Activated CD4-positive, alpha-beta T cell treated with anti-CD3 and anti-CD28 coated beads for 36 hours (primary cell): ENCODE measurements at regions not wholly inside any gene's neighbourhood (a gene's known extent, or its start where the extent isn't known, plus 50 kb on each side); places are given as distances from the start of the nearest gene placed in this dataset.
"Not testable (repeated sequence)": the region's sequence is repeated elsewhere in the genome, so short reads cannot be mapped to it uniquely, and the experiment has no call there.

Experiments
- ATAC-seq: fragments of 200-7000 bp; cut with Tn5 transposase; one replicate; pipeline ENCODE4 v1.10.0; 2021; ENCODE audit warnings: mild to moderate bottlenecking, moderate library complexity
- CTCF ChIA-PET: fragments of 350-600 bp; sonication (Branson Sonifier 250); formaldehyde crosslinking; loops from one replicate; lab custom pipeline; 2021; ENCODE audit warnings: antibody characterized with exemption; lab: Charles Lee
- POLR2A ChIA-PET: fragments of 350-600 bp; sonication (Branson Sonifier 250); formaldehyde crosslinking; loops from one replicate; lab custom pipeline; 2021; ENCODE audit warnings: antibody characterized with exemption, inconsistent platforms; lab: Charles Lee
- DNase-seq: peaks from one replicate; pipeline ENCODE4 v3.0.0-alpha.2; 2020
- H3K27ac Mint-ChIP-seq: one replicate; pipeline ENCODE4 v1.8.0; 2021; ENCODE audit warnings: mixed read lengths
- H3K27me3 Mint-ChIP-seq: one replicate; pipeline ENCODE4 v1.8.0; 2021; ENCODE audit warnings: mixed read lengths
- H3K36me3 Mint-ChIP-seq: one replicate; pipeline ENCODE4 v1.8.0; 2021; ENCODE audit warnings: low read depth, mixed read lengths
- H3K4me1 Mint-ChIP-seq: one replicate; pipeline ENCODE4 v1.8.0; 2021; ENCODE audit warnings: mixed read lengths
- H3K4me3 Mint-ChIP-seq: one replicate; pipeline ENCODE4 v1.8.0; 2021; ENCODE audit warnings: mild to moderate bottlenecking, moderate library complexity, mixed read lengths
- H3K9me3 Mint-ChIP-seq: one replicate; pipeline ENCODE4 v1.8.0; 2021; ENCODE audit warnings: low read depth, mixed read lengths
- intact Hi-C, 2 experiments: fragments of 100-400 bp; cut with DNase I in 1 of 2; cut with micrococcal nuclease in 1 of 2; formaldehyde crosslinking; loops; one replicate each; pipeline versions ENCODE4 v1.14.2 to v1.15.1; 2022 to 2024; cut with DNase I, micrococcal nuclease

DNA sequence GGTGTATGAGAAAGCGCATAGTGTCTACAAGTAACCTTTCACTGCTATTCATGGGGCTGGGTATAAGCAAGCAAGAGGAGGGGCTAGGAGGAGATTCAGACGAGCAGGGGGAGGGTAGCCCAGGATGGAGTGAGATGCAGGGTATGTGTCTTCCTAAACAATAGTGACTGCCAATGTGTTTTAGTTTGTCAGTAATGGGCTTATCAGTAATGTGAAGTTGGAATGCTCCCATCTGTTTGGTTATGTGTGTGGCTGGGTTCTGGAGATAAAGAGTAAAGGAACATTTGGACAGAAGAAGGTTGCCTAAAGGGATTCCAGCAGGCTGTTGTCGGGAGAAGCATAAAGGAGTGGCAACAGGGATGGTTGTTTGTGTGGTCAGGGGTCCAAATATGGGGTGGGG, 62.7 kb upstream of the EZR start:
- ATAC-seq, H3K27ac Mint-ChIP-seq, H3K4me3 Mint-ChIP-seq, CTCF ChIA-PET, H3K9me3 Mint-ChIP-seq, DNase-seq, H3K27me3 Mint-ChIP-seq, POLR2A ChIA-PET, H3K36me3 Mint-ChIP-seq, intact Hi-C loops: not testable (repeated sequence)
- peaks cover 18% of the 10 kb centered on the region for H3K4me1 Mint-ChIP-seq

DNA sequence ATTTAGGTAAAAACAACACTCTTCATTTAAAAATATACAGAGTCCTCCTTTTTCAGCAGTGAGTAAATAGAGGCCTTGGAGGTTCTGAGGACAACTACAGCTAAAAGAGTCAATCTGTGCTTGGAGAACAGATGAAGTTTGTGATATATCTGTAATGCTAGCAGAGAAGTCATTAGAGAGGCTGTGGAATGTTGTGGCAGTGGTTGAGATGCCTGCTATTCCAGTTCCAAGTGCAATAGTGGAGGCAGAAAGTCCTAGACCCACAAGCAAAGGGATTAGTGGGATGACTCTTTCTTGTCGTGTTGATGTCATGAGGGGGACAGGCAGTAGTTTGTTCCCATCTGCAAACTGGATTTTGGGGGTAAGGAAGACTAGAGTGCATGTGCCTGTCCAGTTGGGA, 62.1 kb upstream of the EZR start:
- H3K9me3 Mint-ChIP-seq, H3K27ac Mint-ChIP-seq, H3K36me3 Mint-ChIP-seq, CTCF ChIA-PET, H3K27me3 Mint-ChIP-seq, ATAC-seq, POLR2A ChIA-PET, DNase-seq, H3K4me3 Mint-ChIP-seq, intact Hi-C loops: not testable (repeated sequence)
- peaks cover 18% of the 10 kb centered on the region for H3K4me1 Mint-ChIP-seq

DNA sequence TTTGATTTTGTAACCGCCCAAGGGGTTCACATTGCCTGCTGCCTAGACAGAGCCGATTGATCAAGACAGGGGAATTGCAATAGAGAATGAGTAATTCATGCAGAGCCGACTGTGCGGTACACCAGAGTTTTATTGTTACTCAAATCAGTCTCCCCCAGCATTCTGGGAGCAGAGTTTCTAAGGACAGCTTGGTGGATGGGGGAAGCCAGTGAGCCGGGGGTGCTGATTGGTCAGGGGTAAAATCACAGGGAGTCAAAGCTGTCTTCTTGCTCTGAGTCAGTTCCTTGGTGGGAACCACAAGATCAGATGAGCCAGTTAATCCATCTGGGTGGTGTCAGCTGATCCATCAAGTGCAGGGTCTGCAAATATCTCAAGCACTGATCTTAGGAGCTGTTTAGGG, 60.0 kb upstream of the EZR start:
- peak overlapping the region; percentile 71 for H3K27ac Mint-ChIP-seq
- intact Hi-C loops, result loop anchor here (1.0 to 2.0 kb wide), 4 partner anchors 9 to 82 kb away; partner anchors contain the start of gene EZR (in 1 of the 2)

DNA sequence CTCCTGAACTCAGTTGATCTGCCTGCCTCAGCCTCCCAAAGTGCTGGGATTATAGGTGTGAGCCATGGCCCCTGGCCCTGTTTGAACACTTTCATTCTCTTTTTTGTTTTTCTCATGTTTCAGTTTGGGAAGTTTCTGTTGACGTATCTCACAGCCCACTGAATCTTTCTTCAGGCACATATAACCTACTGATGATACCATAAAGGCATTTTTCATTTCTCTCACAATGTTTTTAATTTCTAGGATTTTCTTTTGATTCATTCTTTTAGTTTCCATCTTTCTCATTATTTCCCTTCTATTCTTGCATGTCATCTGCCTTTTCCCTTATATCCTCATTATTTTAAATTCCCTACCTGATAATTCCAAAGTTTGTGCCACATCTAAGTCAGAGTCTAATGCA, 58.5 kb upstream of the EZR start:
- Mint-ChIP-seq H3K27me3 (no peaks in the 10 kb centered on the region), H3K27ac (no peak overlapping the region), H3K4me3 (no peak overlapping the region), H3K36me3 (peaks cover 4% of the 10 kb centered on the region), H3K4me1 (peaks cover 18% of the 10 kb centered on the region), H3K9me3 (peaks cover 9% of the 10 kb centered on the region)
- ATAC-seq (no peak), DNase-seq (no peak)
- ChIA-PET POLR2A (no interaction called here), CTCF (no interaction called here)
- intact Hi-C loops, result loop anchor here in 1 of 2 experiments (2.0 kb wide), 1 partner anchor 59 kb away; the partner anchor contains the start of gene EZR

More for the DNA sequence above, 60.0 kb upstream of the EZR start:
- Mint-ChIP-seq H3K36me3 (peaks cover 4% of the 10 kb centered on the region), H3K27me3 (no peaks in the 10 kb centered on the region), H3K9me3 (peaks cover 9% of the 10 kb centered on the region), H3K4me1 (peaks cover 18% of the 10 kb centered on the region), H3K4me3 (no peak overlapping the region)
- CTCF ChIA-PET, result interaction anchor here (0.6 to 0.8 kb wide), 3 partner anchors 42 to 262 kb away, joined by 3 to 4 read pairs (median 3); no protein-coding TSS in a partner anchor
- peak; percentile 97 for ATAC-seq
- POLR2A ChIA-PET, result interaction anchor here (0.6 to 1.4 kb wide), 2 partner anchors 10 to 41 kb away, joined by 3 to 7 read pairs; no protein-coding TSS in a partner anchor
- DNase-seq, result peak; percentile 85

DNA sequence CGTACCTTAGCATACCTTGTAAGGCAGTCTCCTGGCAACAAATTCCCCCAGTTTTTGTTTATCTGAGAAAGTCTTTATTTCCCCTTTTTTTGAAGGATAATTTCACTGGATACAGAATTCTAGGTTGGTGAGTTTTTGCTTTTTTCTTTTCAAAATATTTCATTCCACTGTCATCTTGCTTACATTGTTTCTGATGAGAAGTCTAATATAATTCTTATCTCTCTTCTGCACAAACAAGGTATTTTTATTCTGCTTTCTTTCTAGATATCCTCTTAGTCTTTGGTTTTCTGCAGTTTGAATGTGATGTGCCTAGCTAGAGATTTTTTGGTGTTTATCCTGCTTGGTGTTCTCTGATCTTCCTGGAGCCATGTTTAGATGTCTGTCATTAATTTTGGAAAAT, 57.7 kb upstream of the EZR start:
- Mint-ChIP-seq H3K27ac (no peak overlapping the region), H3K36me3 (peaks cover 4% of the 10 kb centered on the region), H3K27me3 (no peaks in the 10 kb centered on the region), H3K9me3 (peaks cover 9% of the 10 kb centered on the region), H3K4me1 (peaks cover 18% of the 10 kb centered on the region), H3K4me3 (no peak overlapping the region)
- no peak for ATAC-seq
- POLR2A ChIA-PET, result no interaction called here
- intact Hi-C loops, result no loop called here
- CTCF ChIA-PET, result no interaction called here
- DNase-seq, result no peak

DNA sequence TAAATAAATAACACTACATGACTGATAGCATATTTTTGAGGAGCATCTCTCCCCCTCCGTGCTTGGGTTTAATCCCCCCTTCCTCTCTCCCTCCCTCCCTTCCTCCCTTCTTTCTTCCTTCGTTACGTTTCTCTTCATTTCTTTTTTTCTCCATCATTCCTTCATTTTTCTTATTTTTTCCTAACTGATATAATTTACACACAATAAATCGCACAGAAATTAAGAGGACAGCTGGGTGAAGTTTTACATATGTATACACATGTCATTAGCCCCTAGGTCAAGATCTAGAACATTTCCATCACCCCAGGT, 51.4 kb upstream of the EZR start:
- intact Hi-C loops, result loop anchor here (1.0 to 5.0 kb wide), 3 partner anchors 9 to 52 kb away; no protein-coding TSS in a partner anchor
- ATAC-seq (no peak), DNase-seq (no peak)
- peaks cover 2% of the 10 kb centered on the region for H3K9me3 Mint-ChIP-seq
- H3K36me3 Mint-ChIP-seq, result no peaks in the 10 kb centered on the region
- ChIA-PET CTCF (interaction anchor here (0.9 to 4.2 kb wide), 5 partner anchors 16 to 234 kb away, joined by 3 to 22 read pairs (median 5); no protein-coding TSS in a partner anchor), POLR2A (interaction anchor here (1.2 to 2.1 kb wide), 6 partner anchors 9 to 221 kb away, joined by 3 to 34 read pairs (median 14); partner anchors contain the start of genes EZR and SYTL3)
- H3K27ac Mint-ChIP-seq, result peak overlapping the region; percentile 95
- H3K4me1 Mint-ChIP-seq, result peaks cover 37% of the 10 kb centered on the region
- H3K4me3 Mint-ChIP-seq, result peak overlapping the region; percentile 29
- H3K27me3 Mint-ChIP-seq, result no peaks in the 10 kb centered on the region

DNA sequence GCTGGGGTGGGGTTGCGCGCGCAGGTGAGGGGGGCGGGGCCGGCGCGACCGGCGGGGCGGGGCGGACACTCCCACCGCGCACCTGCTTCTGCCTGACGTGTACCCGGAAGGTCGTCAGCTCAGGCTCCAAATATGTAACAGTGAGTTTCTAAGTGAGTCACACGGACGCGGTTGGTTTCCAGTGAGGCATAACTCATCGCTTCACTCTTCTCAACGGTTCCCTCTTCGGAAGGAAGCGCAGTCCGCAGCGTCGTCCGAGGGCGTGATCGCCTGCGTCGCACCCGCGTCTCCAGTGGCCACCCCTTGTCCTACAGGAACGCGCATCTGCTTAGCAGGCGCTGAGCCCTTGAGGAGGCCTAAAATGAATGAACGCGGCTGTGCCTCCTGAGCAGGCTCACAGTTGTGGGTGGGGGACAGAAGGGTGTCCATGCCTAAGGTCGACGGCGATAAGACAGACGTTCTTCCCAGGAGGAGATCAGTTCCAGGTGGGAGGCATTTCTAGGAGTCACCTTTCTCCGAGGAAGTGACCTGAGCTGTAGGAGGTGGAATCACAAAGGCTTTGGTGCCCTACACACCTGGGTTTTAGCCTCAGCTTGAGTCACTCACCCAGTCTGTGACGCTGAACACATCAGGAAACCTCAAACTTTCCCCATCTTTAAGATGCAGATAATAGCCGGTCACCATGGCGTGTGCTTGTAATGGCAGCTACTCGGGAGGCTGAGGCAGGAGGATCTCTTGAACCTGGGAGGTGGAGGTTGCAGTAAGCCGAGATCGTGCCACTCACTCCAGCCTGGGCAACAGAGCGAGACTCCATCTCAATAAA, 50.9 kb upstream of the EZR start:
- Mint-ChIP-seq H3K36me3 (no peaks in the 10 kb centered on the region), H3K4me1 (peaks cover 37% of the 10 kb centered on the region), H3K27ac (peak overlapping the region; percentile 95), H3K4me3 (peak overlapping the region; percentile 75), H3K9me3 (peaks cover 2% of the 10 kb centered on the region), H3K27me3 (no peaks in the 10 kb centered on the region)
- intact Hi-C loops, result loop anchor here (1.0 to 10.0 kb wide), 13 partner anchors 9 to 1035 kb away; partner anchors contain the start of genes DYNLT1 (in 1 of the 2) and WTAP (in 1 of the 2)
- DNase-seq, result peak; percentile 98
- ChIA-PET POLR2A (interaction anchor here (0.8 to 2.1 kb wide), 15 partner anchors 9 to 226 kb away, joined by 3 to 34 read pairs (median 6); partner anchors contain the start of genes DYNLT1, EZR, RSPH3 and SYTL3), CTCF (interaction anchor here (0.6 to 4.2 kb wide), 12 partner anchors 9 to 234 kb away, joined by 3 to 22 read pairs (median 4); partner anchors contain the start of gene EZR)
- peak; percentile 90 for ATAC-seq

DNA sequence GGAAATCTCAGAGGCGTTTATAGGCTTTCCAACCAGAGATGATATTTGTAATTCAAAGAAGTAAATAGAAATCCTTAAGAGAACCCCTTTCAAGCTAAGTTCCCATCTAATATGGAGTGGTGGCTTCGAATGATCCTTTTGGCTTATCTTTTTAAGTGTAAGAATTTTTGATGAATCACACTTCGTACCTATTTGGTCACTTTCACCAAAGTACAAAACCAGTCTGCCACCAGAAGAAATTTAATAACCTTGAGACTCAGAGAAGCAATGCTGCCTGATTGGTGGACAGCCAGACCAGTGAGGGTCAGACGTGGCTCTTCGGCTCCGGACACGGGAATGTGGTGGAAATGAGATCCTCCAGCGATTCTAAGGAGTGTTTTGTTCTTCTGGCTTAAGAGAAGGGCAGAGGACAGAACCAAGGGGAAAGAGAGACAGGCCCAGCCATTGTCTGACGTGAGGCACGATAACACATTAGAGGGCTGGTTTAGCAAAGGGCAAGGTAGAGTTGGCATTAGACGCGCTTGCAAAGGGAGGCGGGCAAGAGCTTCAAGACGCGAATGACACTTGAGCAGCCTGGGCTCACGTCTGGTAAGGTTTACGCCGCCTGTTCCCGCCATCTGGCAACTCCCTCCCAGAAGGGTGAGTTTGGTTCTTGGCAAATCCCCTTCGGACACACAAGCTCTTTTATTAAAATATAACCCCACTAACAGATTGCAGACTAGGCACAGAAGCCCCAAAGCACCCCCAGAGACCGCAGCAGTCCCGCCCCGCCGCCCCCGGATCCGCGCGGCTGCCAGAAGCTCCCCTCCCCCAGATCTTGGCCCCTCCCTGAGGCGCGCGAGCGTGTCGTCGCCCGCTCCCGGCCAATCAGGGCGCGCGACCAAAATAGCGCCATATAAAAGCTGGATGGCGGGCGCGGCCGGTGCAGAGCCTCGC, 50.0 kb upstream of the EZR start:
- peak overlapping the region; percentile 95 for H3K27ac Mint-ChIP-seq
- ATAC-seq, result peak; percentile 85
- DNase-seq, result no peak
- intact Hi-C loops, result loop anchor here (1.0 to 10.0 kb wide), 11 partner anchors 16 to 1034 kb away; partner anchors contain the start of genes DYNLT1 (in 1 of the 2) and WTAP (in 1 of the 2)
- H3K9me3 Mint-ChIP-seq, result peaks cover 2% of the 10 kb centered on the region
- H3K4me1 Mint-ChIP-seq, result peaks cover 37% of the 10 kb centered on the region
- no peaks in the 10 kb centered on the region for H3K27me3 Mint-ChIP-seq
- CTCF ChIA-PET, result interaction anchor here (0.6 to 4.2 kb wide), 13 partner anchors 8 to 235 kb away, joined by 3 to 22 read pairs (median 3); partner anchors contain the start of gene EZR
- peak overlapping the region; percentile 75 for H3K4me3 Mint-ChIP-seq
- no peaks in the 10 kb centered on the region for H3K36me3 Mint-ChIP-seq
- POLR2A ChIA-PET, result interaction anchor here (0.5 to 2.1 kb wide), 17 partner anchors 10 to 225 kb away, joined by 3 to 34 read pairs (median 6); partner anchors contain the start of genes DYNLT1, EZR, RSPH3 and SYTL3
